ENCODE measurements at regions not wholly inside any gene's neighbourhood (a gene's known extent, or its start where the extent isn't known, plus 50 kb on each side); places are given as distances from the start of the nearest gene placed in this dataset.

GRCh38 chr11:128294001-128294670 lies 293.2 kb downstream of the ETS1 start:
- DNase-seq: no peak
- Histone ChIP-seq H3K27ac (peak overlapping the region; percentile 30 to 66), H3K36me3 (no peaks in the 10 kb centered on the region), H3K4me3 (no peak overlapping the region), H3K4me1 (peaks cover 0 to 50% (median 21%) of the 10 kb centered on the region in 4 donors), H3K9me3 (no peaks in the 10 kb centered on the region), H3K27me3 (no peaks in the 10 kb centered on the region)
- intact Hi-C loops (cut with DNase I; ENCODE audit: low total_unique reads): loop anchor here (5.0 to 10.0 kb wide), 2 partner anchors 119 to 253 kb away; no protein-coding TSS in a partner anchor
- no peak for TF ChIP-seq CTCF (IDR thresholded peaks at IDR 0.05)

GRCh38 chr11:128291835-128292234 lies 295.5 kb downstream of the ETS1 start:
- H3K4me1 ChIP-seq: peaks cover 0 to 39% (median 21%) of the 10 kb centered on the region in 4 donors
- TF ChIP-seq CTCF (IDR thresholded peaks at IDR 0.05): no peak
- H3K4me3 ChIP-seq: no peak overlapping the region

GRCh38 chr11:128291007-128291406 lies 296.4 kb downstream of the ETS1 start:
- Histone ChIP-seq H3K27ac (peak overlapping the region; percentile 14 to 15), H3K9me3 (no peaks in the 10 kb centered on the region), H3K36me3 (no peaks in the 10 kb centered on the region), H3K4me1 (peaks cover 0 to 39% (median 21%) of the 10 kb centered on the region in 4 donors), H3K27me3 (no peaks in the 10 kb centered on the region), H3K4me3 (no peak overlapping the region)
- no peak for DNase-seq
- intact Hi-C loops (cut with DNase I; ENCODE audit: low total_unique reads): loop anchor here (2.0 to 10.0 kb wide), 3 partner anchors 116 to 342 kb away; no protein-coding TSS in a partner anchor
- no peak for TF ChIP-seq CTCF (IDR thresholded peaks at IDR 0.05)

More at GRCh38 chr11:128291835-128292234, 295.5 kb downstream of the ETS1 start:
- DNase-seq: no peak
- no peaks in the 10 kb centered on the region for H3K36me3 ChIP-seq
- intact Hi-C loops (cut with DNase I; ENCODE audit: low total_unique reads): loop anchor here (2.0 to 10.0 kb wide), 3 partner anchors 117 to 341 kb away; no protein-coding TSS in a partner anchor
- no peaks in the 10 kb centered on the region for H3K27me3 ChIP-seq
- H3K9me3 ChIP-seq: no peaks in the 10 kb centered on the region
- H3K27ac ChIP-seq: no peak overlapping the region

GRCh38 chr11:128290106-128290840 lies 297.1 kb downstream of the ETS1 start:
- Histone ChIP-seq H3K4me3 (no peak overlapping the region), H3K27me3 (no peaks in the 10 kb centered on the region), H3K36me3 (no peaks in the 10 kb centered on the region), H3K9me3 (no peaks in the 10 kb centered on the region), H3K27ac (peak overlapping the region; percentile 14 to 15), H3K4me1 (peaks cover 0 to 34% (median 17%) of the 10 kb centered on the region in 4 donors)
- peak; percentile 84 to 85 for TF ChIP-seq CTCF (IDR thresholded peaks at IDR 0.05)
- peak; percentile 47 to 67 for DNase-seq
- intact Hi-C loops (cut with DNase I; ENCODE audit: low total_unique reads): loop anchor here (2.0 to 10.0 kb wide), 3 partner anchors 115 to 343 kb away; no protein-coding TSS in a partner anchor

- no peak for DNase-seq
These were observed 298.3 kb downstream of the ETS1 start for GRCh38 chr11:128289048-128289447.

More at GRCh38 chr11:128289048-128289447, 298.3 kb downstream of the ETS1 start:
- Histone ChIP-seq H3K36me3 (no peaks in the 10 kb centered on the region), H3K27me3 (no peaks in the 10 kb centered on the region), H3K4me1 (peaks cover 0 to 22% (median 6%) of the 10 kb centered on the region in 4 donors), H3K9me3 (no peaks in the 10 kb centered on the region), H3K27ac (no peak overlapping the region), H3K4me3 (no peak overlapping the region)
- intact Hi-C loops (cut with DNase I; ENCODE audit: low total_unique reads): no loop called here
- no peak for TF ChIP-seq CTCF (IDR thresholded peaks at IDR 0.05)

All from tibial artery (tissue), 4 donors.